ENCODE measurements at regions not wholly inside any gene's neighbourhood (a gene's known extent, or its start where the extent isn't known, plus 50 kb on each side); places are given as distances from the start of the nearest gene placed in this dataset.
"Not testable (repeated sequence)": the region's sequence is repeated elsewhere in the genome, so short reads cannot be mapped to it uniquely, and the experiment has no call there.

GRCh38 chr1:120250756-120251155 lies 74.4 kb upstream of the SEC22B start:
- WGBS (ENCODE audit: insufficient coverage, insufficient replicate concordance, low lambda C conversion rate, missing lambda C conversion rate): no CpG with 5 or more reads among the region's 2 CpGs
- H4K20me1 ChIP-seq (ENCODE audit: control insufficient read depth, insufficient read depth); H3K4me3 ChIP-seq; POLR2A ChIA-PET; H3K4me1 ChIP-seq (ENCODE audit: control insufficient read depth, insufficient read depth, low read length); H3K79me2 ChIP-seq (ENCODE audit: control insufficient read depth, insufficient read depth, low read length); H2AFZ ChIP-seq (ENCODE audit: control insufficient read depth, low read depth, low read length); FAIRE-seq; H3K27ac ChIP-seq (ENCODE audit: control insufficient read depth, insufficient read depth); in situ Hi-C loops (cut with MboI); intact Hi-C loops (cut with micrococcal nuclease; ENCODE audit: unreplicated experiment); ATAC-seq; H3K36me3 ChIP-seq (ENCODE audit: control insufficient read depth in 2 of 2, insufficient read depth in 2 of 2, low read length in 1 of 2); H3K4me2 ChIP-seq (ENCODE audit: control insufficient read depth, insufficient read depth); H3K27me3 ChIP-seq (replicated peaks in 1 of 2; ENCODE audit: control insufficient read depth in 2 of 2, insufficient read depth in 2 of 2, low read length in 1 of 2); CTCF ChIA-PET; H3K9me3 ChIP-seq (replicated peaks; ENCODE audit: control insufficient read depth, insufficient read depth, low read length); SMC1A ChIA-PET (ENCODE audit: uncharacterized antibody, unreplicated experiment); DNase-seq (ENCODE audit: low read depth, low spot score); H3K9ac ChIP-seq (ENCODE audit: control insufficient read depth, insufficient read depth, low read length); RAD21 ChIA-PET (ENCODE audit: unreplicated experiment); BruUV-seq (replicated peaks): not testable (repeated sequence)

- ATAC-seq; H2AFZ ChIP-seq (ENCODE audit: control insufficient read depth, low read depth, low read length); H4K20me1 ChIP-seq (ENCODE audit: control insufficient read depth, insufficient read depth); FAIRE-seq; H3K9me3 ChIP-seq (replicated peaks; ENCODE audit: control insufficient read depth, insufficient read depth, low read length); H3K36me3 ChIP-seq (ENCODE audit: control insufficient read depth in 2 of 2, insufficient read depth in 2 of 2, low read length in 1 of 2); BruUV-seq (replicated peaks); CTCF ChIA-PET; intact Hi-C loops (cut with micrococcal nuclease; ENCODE audit: unreplicated experiment); H3K4me2 ChIP-seq (ENCODE audit: control insufficient read depth, insufficient read depth); POLR2A ChIA-PET; H3K27ac ChIP-seq (ENCODE audit: control insufficient read depth, insufficient read depth); H3K4me1 ChIP-seq (ENCODE audit: control insufficient read depth, insufficient read depth, low read length); RAD21 ChIA-PET (ENCODE audit: unreplicated experiment); H3K27me3 ChIP-seq (replicated peaks in 1 of 2; ENCODE audit: control insufficient read depth in 2 of 2, insufficient read depth in 2 of 2, low read length in 1 of 2); H3K79me2 ChIP-seq (ENCODE audit: control insufficient read depth, insufficient read depth, low read length); H3K4me3 ChIP-seq; in situ Hi-C loops (cut with MboI); H3K9ac ChIP-seq (ENCODE audit: control insufficient read depth, insufficient read depth, low read length); SMC1A ChIA-PET (ENCODE audit: uncharacterized antibody, unreplicated experiment); DNase-seq (ENCODE audit: low read depth, low spot score): not testable (repeated sequence)
- WGBS (ENCODE audit: insufficient coverage, insufficient replicate concordance, low lambda C conversion rate, missing lambda C conversion rate): no CpG with 5 or more reads among the region's 7 CpGs
Observed at GRCh38 chr1:120248726-120249427, 72.6 kb upstream of the SEC22B start.

GRCh38 chr1:120248203-120248602 lies 71.9 kb upstream of the SEC22B start:
- no CpG with 5 or more reads among the region's 2 CpGs for WGBS (ENCODE audit: insufficient coverage, insufficient replicate concordance, low lambda C conversion rate, missing lambda C conversion rate)
- H3K36me3 ChIP-seq (ENCODE audit: control insufficient read depth in 2 of 2, insufficient read depth in 2 of 2, low read length in 1 of 2); H3K4me1 ChIP-seq (ENCODE audit: control insufficient read depth, insufficient read depth, low read length); H3K4me3 ChIP-seq; H3K4me2 ChIP-seq (ENCODE audit: control insufficient read depth, insufficient read depth); H3K9ac ChIP-seq (ENCODE audit: control insufficient read depth, insufficient read depth, low read length); in situ Hi-C loops (cut with MboI); RAD21 ChIA-PET (ENCODE audit: unreplicated experiment); H3K9me3 ChIP-seq (replicated peaks; ENCODE audit: control insufficient read depth, insufficient read depth, low read length); DNase-seq (ENCODE audit: low read depth, low spot score); POLR2A ChIA-PET; intact Hi-C loops (cut with micrococcal nuclease; ENCODE audit: unreplicated experiment); H2AFZ ChIP-seq (ENCODE audit: control insufficient read depth, low read depth, low read length); CTCF ChIA-PET; H3K79me2 ChIP-seq (ENCODE audit: control insufficient read depth, insufficient read depth, low read length); H4K20me1 ChIP-seq (ENCODE audit: control insufficient read depth, insufficient read depth); ATAC-seq; H3K27ac ChIP-seq (ENCODE audit: control insufficient read depth, insufficient read depth); SMC1A ChIA-PET (ENCODE audit: uncharacterized antibody, unreplicated experiment); BruUV-seq (replicated peaks); FAIRE-seq; H3K27me3 ChIP-seq (replicated peaks in 1 of 2; ENCODE audit: control insufficient read depth in 2 of 2, insufficient read depth in 2 of 2, low read length in 1 of 2): not testable (repeated sequence)

- H3K27me3 ChIP-seq (replicated peaks in 1 of 2; ENCODE audit: control insufficient read depth in 2 of 2, insufficient read depth in 2 of 2, low read length in 1 of 2); H4K20me1 ChIP-seq (ENCODE audit: control insufficient read depth, insufficient read depth); H3K4me2 ChIP-seq (ENCODE audit: control insufficient read depth, insufficient read depth); in situ Hi-C loops (cut with MboI); BruUV-seq (replicated peaks); POLR2A ChIA-PET; H3K9me3 ChIP-seq (replicated peaks; ENCODE audit: control insufficient read depth, insufficient read depth, low read length); H3K36me3 ChIP-seq (ENCODE audit: control insufficient read depth in 2 of 2, insufficient read depth in 2 of 2, low read length in 1 of 2); RAD21 ChIA-PET (ENCODE audit: unreplicated experiment); H3K9ac ChIP-seq (ENCODE audit: control insufficient read depth, insufficient read depth, low read length); H3K79me2 ChIP-seq (ENCODE audit: control insufficient read depth, insufficient read depth, low read length); FAIRE-seq; DNase-seq (ENCODE audit: low read depth, low spot score); intact Hi-C loops (cut with micrococcal nuclease; ENCODE audit: unreplicated experiment); H3K27ac ChIP-seq (ENCODE audit: control insufficient read depth, insufficient read depth); CTCF ChIA-PET; H2AFZ ChIP-seq (ENCODE audit: control insufficient read depth, low read depth, low read length); ATAC-seq; H3K4me3 ChIP-seq; H3K4me1 ChIP-seq (ENCODE audit: control insufficient read depth, insufficient read depth, low read length); SMC1A ChIA-PET (ENCODE audit: uncharacterized antibody, unreplicated experiment): not testable (repeated sequence)
- WGBS (ENCODE audit: insufficient coverage, insufficient replicate concordance, low lambda C conversion rate, missing lambda C conversion rate): no CpG with 5 or more reads among the region's 6 CpGs
Observed at GRCh38 chr1:120243867-120244266, 67.5 kb upstream of the SEC22B start.
